ENCODE measurements at regions not wholly inside any gene's neighbourhood (a gene's known extent, or its start where the extent isn't known, plus 50 kb on each side); places are given as distances from the start of the nearest gene placed in this dataset.

DNA sequence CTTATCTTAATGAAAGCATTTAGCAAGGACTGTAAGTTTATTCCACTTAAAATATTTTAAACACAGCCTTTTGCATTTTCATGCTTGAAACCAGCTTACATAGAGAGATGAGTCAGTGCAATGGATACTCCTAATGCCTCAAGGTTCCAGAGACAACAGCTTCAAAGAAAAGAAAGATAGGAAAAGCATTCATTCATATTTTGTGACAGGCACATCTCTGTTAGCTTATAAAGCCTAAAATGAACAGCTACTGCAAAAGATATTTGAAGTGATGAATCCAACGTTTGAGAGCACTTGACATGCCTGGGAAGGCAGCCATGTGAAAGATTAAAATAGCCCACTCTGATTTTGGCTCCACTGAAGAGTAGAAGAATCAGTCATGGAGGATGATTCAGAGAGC lies 814.5 kb downstream of the RPS29 start:
- TF ChIP-seq CTCF (conservative IDR thresholded peaks at IDR 0.05; ENCODE audit: low read depth, low read length) (no peak), EZH2 (IDR thresholded peaks at IDR 0.05; ENCODE audit: borderline replicate concordance, low read depth, low read length, poor library complexity, severe bottlenecking) (no peak)
